Calu3 (cell line): ENCODE measurements at regions not wholly inside any gene's neighbourhood (a gene's known extent, or its start where the extent isn't known, plus 50 kb on each side); places are given as distances from the start of the nearest gene placed in this dataset.
"Not testable (repeated sequence)": the region's sequence is repeated elsewhere in the genome, so short reads cannot be mapped to it uniquely, and the experiment has no call there.

Experiments
- BruUV-seq: library from RNA; stranded (reverse); fragments of 400-500 nt; replicated peaks from 2 replicates; lab custom pipeline; 2021; lab: Mats Ljungman, UMichigan
- CTCF ChIA-PET: fragments of 300-600 bp; sonication (Branson Sonifier 250); formaldehyde crosslinking; loops from one replicate; lab custom pipeline; 2022; ENCODE audit warnings: antibody characterized with exemption; lab: Charles Lee
- DNase-seq: peaks from one replicate; pipeline ENCODE4 v3.0.0; 2022
- H3K27ac Mint-ChIP-seq: one replicate; pipeline ENCODE4 v1.8.0; 2022; ENCODE audit warnings: mixed read lengths; ENCODE audit not compliant: unreplicated experiment
- H3K27me3 Mint-ChIP-seq: one replicate; pipeline ENCODE4 v1.8.0; 2022; ENCODE audit warnings: mixed read lengths; ENCODE audit not compliant: unreplicated experiment
- H3K36me3 Mint-ChIP-seq: one replicate; pipeline ENCODE4 v1.8.0; 2022; ENCODE audit warnings: mild to moderate bottlenecking, moderate library complexity, mixed read lengths; ENCODE audit not compliant: insufficient read depth, unreplicated experiment
- H3K4me1 Mint-ChIP-seq: one replicate; pipeline ENCODE4 v1.8.0; 2022; ENCODE audit warnings: mild to moderate bottlenecking, low read depth, mixed read lengths; ENCODE audit not compliant: unreplicated experiment
- H3K4me3 Mint-ChIP-seq: one replicate; pipeline ENCODE4 v1.8.0; 2022; ENCODE audit warnings: mild to moderate bottlenecking, low read depth, moderate library complexity, mixed read lengths; ENCODE audit not compliant: unreplicated experiment
- H3K9me3 Mint-ChIP-seq: one replicate; pipeline ENCODE4 v1.8.0; 2022; ENCODE audit warnings: low read depth, mixed read lengths; ENCODE audit not compliant: unreplicated experiment
- CTCF ChIP-seq: fragments of 200-600 bp; IDR thresholded peaks from one replicate; pipeline ENCODE4 v1.8.0; 2022; ENCODE audit warnings: antibody characterized with exemption; ENCODE audit not compliant: unreplicated experiment
- intact Hi-C: fragments of 100-400 bp; cut with micrococcal nuclease; formaldehyde crosslinking; loops from one replicate; pipeline ENCODE4 v1.10.0; 2022; ENCODE audit not compliant: unreplicated experiment

DNA sequence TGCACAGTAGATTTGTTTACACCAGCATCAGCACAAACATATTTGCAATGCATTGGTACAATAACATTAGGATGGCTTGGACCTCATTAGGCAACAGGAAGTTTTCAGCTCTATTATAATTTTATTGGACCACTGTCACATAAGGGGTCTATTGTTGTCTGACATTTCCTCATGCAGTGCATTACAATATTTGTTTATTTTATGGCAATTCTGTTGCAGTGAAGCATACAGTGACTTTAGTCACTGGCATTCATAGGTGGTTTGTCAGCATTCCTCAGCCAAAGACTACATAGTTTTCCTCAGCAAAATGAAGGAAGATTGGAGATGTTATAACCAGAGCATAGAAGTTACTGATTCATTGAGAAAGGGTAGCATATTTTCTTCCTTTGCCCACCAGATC, 1732.9 kb downstream of the PCDH9 start:
- intact Hi-C loops: no loop called here
- Mint-ChIP-seq H3K27ac (no peak overlapping the region), H3K9me3 (peaks cover 2% of the 10 kb centered on the region), H3K4me3 (no peak overlapping the region), H3K4me1 (no peaks in the 10 kb centered on the region), H3K27me3 (no peaks in the 10 kb centered on the region), H3K36me3 (no peaks in the 10 kb centered on the region)
- no peak for DNase-seq
- no TSS peak for BruUV-seq
- no peak for TF ChIP-seq CTCF
- CTCF ChIA-PET: no interaction called here

- H3K36me3 Mint-ChIP-seq, BruUV-seq, H3K9me3 Mint-ChIP-seq: not testable (repeated sequence)
These were observed 1739.4 kb downstream of the PCDH9 start for GRCh38 chr13:65490725-65491124.

GRCh38 chr13:65488606-65489005, 1741.5 kb downstream of the PCDH9 start:
- Mint-ChIP-seq H3K4me3 (no peak overlapping the region), H3K4me1 (no peaks in the 10 kb centered on the region), H3K27ac (no peak overlapping the region), H3K9me3 (peaks cover 3% of the 10 kb centered on the region), H3K27me3 (no peaks in the 10 kb centered on the region), H3K36me3 (no peaks in the 10 kb centered on the region)
- TF ChIP-seq CTCF: no peak
- DNase-seq: no peak
- BruUV-seq: no TSS peak
- CTCF ChIA-PET: no interaction called here
- intact Hi-C loops: no loop called here

More at GRCh38 chr13:65490725-65491124, 1739.4 kb downstream of the PCDH9 start:
- intact Hi-C loops, H3K27me3 Mint-ChIP-seq, H3K27ac Mint-ChIP-seq, CTCF ChIA-PET, DNase-seq, H3K4me3 Mint-ChIP-seq, H3K4me1 Mint-ChIP-seq: not testable (repeated sequence)

DNA sequence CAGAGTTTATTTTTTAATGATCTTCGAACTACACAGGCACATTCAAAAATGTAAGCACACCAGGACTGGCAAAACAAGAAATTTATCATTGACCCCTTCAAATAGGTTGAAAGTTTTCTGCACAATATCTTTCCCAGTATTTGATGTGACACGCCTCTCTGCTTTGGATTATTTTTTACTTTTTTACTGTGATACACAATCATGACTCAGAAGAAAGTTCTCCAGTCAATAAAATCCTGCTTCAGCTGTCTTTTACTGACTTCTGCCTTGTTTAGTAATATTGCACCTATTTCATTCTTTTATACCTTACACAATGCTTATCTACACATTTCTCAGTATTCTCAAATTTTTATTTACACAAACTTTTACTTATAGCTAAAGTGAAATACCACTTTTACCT, 1750.4 kb downstream of the PCDH9 start:
- H3K9me3 Mint-ChIP-seq: peaks cover under 1% of the 10 kb centered on the region
- TF ChIP-seq CTCF: no peak
- no peaks in the 10 kb centered on the region for H3K4me1 Mint-ChIP-seq
- H3K27ac Mint-ChIP-seq: no peak overlapping the region
- H3K36me3 Mint-ChIP-seq: no peaks in the 10 kb centered on the region
- DNase-seq: no peak
- no TSS peak for BruUV-seq
- intact Hi-C loops: no loop called here
- H3K27me3 Mint-ChIP-seq: no peaks in the 10 kb centered on the region
- CTCF ChIA-PET: no interaction called here
- no peak overlapping the region for H3K4me3 Mint-ChIP-seq

- Mint-ChIP-seq H3K36me3 (no peaks in the 10 kb centered on the region), H3K9me3 (peaks cover 2% of the 10 kb centered on the region), H3K4me3 (no peak overlapping the region), H3K27me3 (no peaks in the 10 kb centered on the region), H3K4me1 (no peaks in the 10 kb centered on the region), H3K27ac (no peak overlapping the region)
- intact Hi-C loops: no loop called here
- no peak for TF ChIP-seq CTCF
- BruUV-seq: no TSS peak
- no peak for DNase-seq
- CTCF ChIA-PET: no interaction called here
These were observed 1756.9 kb downstream of the PCDH9 start for GRCh38 chr13:65473196-65473595.
